Liver (tissue), 8 donors: ENCODE measurements at regions not wholly inside any gene's neighbourhood (a gene's known extent, or its start where the extent isn't known, plus 50 kb on each side); places are given as distances from the start of the nearest gene placed in this dataset.

Source experiments
- DNase-seq: peaks from one replicate; pipeline ENCODE4 v3.0.0-alpha.2; 2017; ENCODE audit warnings: low spot score
- H3K27ac ChIP-seq, 2 donors: one replicate each; pipeline ENCODE4 v1.7.0; 2013; ENCODE audit warnings: inconsistent platforms in 2 of 2, low read length in 2 of 2, control low read depth in 1 of 2, low read depth in 1 of 2, mild to moderate bottlenecking in 1 of 2
- H3K27me3 ChIP-seq, 4 donors: one replicate each; pipeline versions ENCODE4 v1.6.1 to v1.7.0; 2013; ENCODE audit warnings: low read length in 3 of 4, inconsistent platforms in 1 of 4, mild to moderate bottlenecking in 1 of 4, moderate library complexity in 1 of 4; ENCODE audit not compliant: control insufficient read depth in 4 of 4, insufficient read depth in 4 of 4
- H3K36me3 ChIP-seq, 4 donors: one replicate each; pipeline versions ENCODE4 v1.6.1 to v1.7.0; 2013; ENCODE audit warnings: low read length in 3 of 4, mild to moderate bottlenecking in 3 of 4, low read depth in 1 of 4, moderate library complexity in 1 of 4; ENCODE audit not compliant: control insufficient read depth in 4 of 4, insufficient read depth in 3 of 4
- H3K4me1 ChIP-seq, 4 donors: one replicate each; pipeline versions ENCODE4 v1.6.1 to v1.7.0; 2013; ENCODE audit warnings: low read length in 3 of 4, mild to moderate bottlenecking in 3 of 4, moderate library complexity in 1 of 4; ENCODE audit not compliant: control insufficient read depth in 4 of 4, insufficient read depth in 4 of 4
- H3K4me3 ChIP-seq, 3 donors: one replicate each; pipeline versions ENCODE4 v1.6.1 to v1.7.0; 2013; ENCODE audit warnings: low read length in 3 of 3, control low read depth in 1 of 3, low read depth in 1 of 3, mild to moderate bottlenecking in 1 of 3
- H3K9ac ChIP-seq, 2 donors: one replicate each; pipeline ENCODE4 v1.7.0; 2013; ENCODE audit warnings: low read length in 2 of 2, mild to moderate bottlenecking in 2 of 2, moderate library complexity in 2 of 2, control low read depth in 1 of 2, low read depth in 1 of 2
- H3K9me3 ChIP-seq, 4 donors: one replicate each; pipeline versions ENCODE4 v1.6.1 to v1.7.0; 2013; ENCODE audit warnings: low read length in 3 of 4; ENCODE audit not compliant: control insufficient read depth in 4 of 4
- ATF3 ChIP-seq: IDR thresholded peaks from 2 replicates; pipeline ENCODE4 v1.6.1; 2016; ENCODE audit warnings: antibody characterized with exemption
- EGR1 ChIP-seq, 2 donors: IDR thresholded peaks; 2 replicates each; pipeline ENCODE4 v1.6.1; 2016 to 2018; ENCODE audit warnings: antibody characterized with exemption in 2 of 2, low read depth in 2 of 2
- FOXA1 ChIP-seq: IDR thresholded peaks from 2 replicates; pipeline ENCODE4 v1.6.1; 2016; ENCODE audit warnings: antibody characterized with exemption
- FOXA2 ChIP-seq: IDR thresholded peaks from 2 replicates; pipeline ENCODE4 v1.6.1; 2016; ENCODE audit warnings: antibody characterized with exemption
- GABPA ChIP-seq, 2 donors: IDR thresholded peaks in 1 of 2; conservative IDR thresholded peaks in 1 of 2; 2 replicates each; pipeline ENCODE4 v1.6.1; 2016; ENCODE audit warnings: antibody characterized with exemption in 2 of 2, mild to moderate bottlenecking in 1 of 2, moderate library complexity in 1 of 2
- HNF4A ChIP-seq, 2 donors: conservative IDR thresholded peaks; 2 replicates each; pipeline ENCODE4 v1.6.1; 2016; ENCODE audit warnings: antibody characterized with exemption in 2 of 2, mild to moderate bottlenecking in 2 of 2
- HNF4G ChIP-seq: IDR thresholded peaks from 2 replicates; pipeline ENCODE4 v1.6.1; 2016; ENCODE audit warnings: antibody characterized with exemption
- JUND ChIP-seq, 2 donors: IDR thresholded peaks; 2 replicates each; pipeline ENCODE4 v1.6.1; 2016; ENCODE audit warnings: antibody characterized with exemption in 2 of 2
- NR2F2 ChIP-seq: IDR thresholded peaks from 2 replicates; pipeline ENCODE4 v1.6.1; 2016; ENCODE audit warnings: antibody characterized with exemption
- RAD21 ChIP-seq, 2 donors: IDR thresholded peaks; 2 replicates each; pipeline ENCODE4 v1.6.1; 2016; ENCODE audit warnings: antibody characterized with exemption in 2 of 2, mild to moderate bottlenecking in 2 of 2
- RXRA ChIP-seq, 2 donors: IDR thresholded peaks; 2 replicates each; pipeline ENCODE4 v1.6.1; 2017 to 2018; ENCODE audit warnings: antibody characterized with exemption in 2 of 2, mild to moderate bottlenecking in 1 of 2
- SP1 ChIP-seq: IDR thresholded peaks from 2 replicates; pipeline ENCODE4 v1.6.1; 2018; ENCODE audit warnings: antibody characterized with exemption, mild to moderate bottlenecking
- TAF1 ChIP-seq: conservative IDR thresholded peaks from 2 replicates; pipeline ENCODE4 v1.6.1; 2016; ENCODE audit warnings: antibody characterized with exemption, mild to moderate bottlenecking
- YY1 ChIP-seq: IDR thresholded peaks from 2 replicates; pipeline ENCODE4 v1.6.1; 2016; ENCODE audit warnings: antibody characterized with exemption, mild to moderate bottlenecking
- WGBS: extraction: QIAGEN DNeasy Blood & Tissue Kit; methylation state at CpG from one replicate; pipeline ENCODE4 v1.1.7; 2013; 5-methylcytosine and 5-hydroxymethylcytosine counted together
- TF ChIP-seq, protein P1 (sequence below): IDR thresholded peaks from 2 replicates; pipeline ENCODE4 v1.6.1; 2016; ENCODE audit warnings: antibody characterized with exemption
- TF ChIP-seq, protein P2 (sequence below): IDR thresholded peaks from 2 replicates; pipeline ENCODE4 v1.6.1; 2016; ENCODE audit warnings: antibody characterized with exemption, mild to moderate bottlenecking
- TF ChIP-seq, protein P3 (sequence below): IDR thresholded peaks from 2 replicates; pipeline ENCODE4 v1.6.1; 2016; ENCODE audit warnings: antibody characterized with exemption
- TF ChIP-seq, protein P4 (sequence below): fragments of 150-350 bp; IDR thresholded peaks from 2 replicates; pipeline ENCODE4 v1.5.1; 2017; ENCODE audit warnings: improper control_type of control experiment, low read depth, low read length; ENCODE audit not compliant: missing input control
- donor health status: healthy.
- donor health status: healthy.
- donor health status: healthy.
- donor health status: healthy.
- donor health status: healthy.

GRCh38 chr1:239833723-239834122 is 258.0 kb upstream of the FMN2 start:
- WGBS: 40% methylated on average over 2 of the region's 2 CpGs
- no peaks in the 10 kb centered on the region for H3K36me3 ChIP-seq
- H3K27ac ChIP-seq: no peak overlapping the region
- no peak overlapping the region for H3K9ac ChIP-seq
- H3K9me3 ChIP-seq: no peaks in the 10 kb centered on the region
- H3K4me1 ChIP-seq: no peaks in the 10 kb centered on the region
- no peak overlapping the region for H3K4me3 ChIP-seq
- peaks cover 0 to 2% (median 0%) of the 10 kb centered on the region in 4 donors for H3K27me3 ChIP-seq
- DNase-seq: no peak
- TF ChIP-seq RXRA (IDR thresholded peaks at IDR 0.05) (no peak), SP1 (no peak), FOXA2 (no peak), FOXA1 (no peak), YY1 (no peak), GABPA (IDR thresholded peaks at IDR 0.05 in 1 of 2, conservative IDR thresholded peaks at IDR 0.05 in 1 of 2) (no peak), JUND (IDR thresholded peaks at IDR 0.05) (no peak), ATF3 (no peak), EGR1 (IDR thresholded peaks at IDR 0.05; ENCODE audit: low read depth in 2 of 2) (no peak), NR2F2 (no peak), HNF4A (conservative IDR thresholded peaks at IDR 0.05) (no peak), HNF4G (no peak), TAF1 (no peak), RAD21 (IDR thresholded peaks at IDR 0.05) (no peak)
- TF ChIP-seq, protein P1, sequence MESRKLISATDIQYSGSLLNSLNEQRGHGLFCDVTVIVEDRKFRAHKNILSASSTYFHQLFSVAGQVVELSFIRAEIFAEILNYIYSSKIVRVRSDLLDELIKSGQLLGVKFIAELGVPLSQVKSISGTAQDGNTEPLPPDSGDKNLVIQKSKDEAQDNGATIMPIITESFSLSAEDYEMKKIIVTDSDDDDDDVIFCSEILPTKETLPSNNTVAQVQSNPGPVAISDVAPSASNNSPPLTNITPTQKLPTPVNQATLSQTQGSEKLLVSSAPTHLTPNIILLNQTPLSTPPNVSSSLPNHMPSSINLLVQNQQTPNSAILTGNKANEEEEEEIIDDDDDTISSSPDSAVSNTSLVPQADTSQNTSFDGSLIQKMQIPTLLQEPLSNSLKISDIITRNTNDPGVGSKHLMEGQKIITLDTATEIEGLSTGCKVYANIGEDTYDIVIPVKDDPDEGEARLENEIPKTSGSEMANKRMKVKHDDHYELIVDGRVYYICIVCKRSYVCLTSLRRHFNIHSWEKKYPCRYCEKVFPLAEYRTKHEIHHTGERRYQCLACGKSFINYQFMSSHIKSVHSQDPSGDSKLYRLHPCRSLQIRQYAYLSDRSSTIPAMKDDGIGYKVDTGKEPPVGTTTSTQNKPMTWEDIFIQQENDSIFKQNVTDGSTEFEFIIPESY: no peak
- TF ChIP-seq, protein P2, sequence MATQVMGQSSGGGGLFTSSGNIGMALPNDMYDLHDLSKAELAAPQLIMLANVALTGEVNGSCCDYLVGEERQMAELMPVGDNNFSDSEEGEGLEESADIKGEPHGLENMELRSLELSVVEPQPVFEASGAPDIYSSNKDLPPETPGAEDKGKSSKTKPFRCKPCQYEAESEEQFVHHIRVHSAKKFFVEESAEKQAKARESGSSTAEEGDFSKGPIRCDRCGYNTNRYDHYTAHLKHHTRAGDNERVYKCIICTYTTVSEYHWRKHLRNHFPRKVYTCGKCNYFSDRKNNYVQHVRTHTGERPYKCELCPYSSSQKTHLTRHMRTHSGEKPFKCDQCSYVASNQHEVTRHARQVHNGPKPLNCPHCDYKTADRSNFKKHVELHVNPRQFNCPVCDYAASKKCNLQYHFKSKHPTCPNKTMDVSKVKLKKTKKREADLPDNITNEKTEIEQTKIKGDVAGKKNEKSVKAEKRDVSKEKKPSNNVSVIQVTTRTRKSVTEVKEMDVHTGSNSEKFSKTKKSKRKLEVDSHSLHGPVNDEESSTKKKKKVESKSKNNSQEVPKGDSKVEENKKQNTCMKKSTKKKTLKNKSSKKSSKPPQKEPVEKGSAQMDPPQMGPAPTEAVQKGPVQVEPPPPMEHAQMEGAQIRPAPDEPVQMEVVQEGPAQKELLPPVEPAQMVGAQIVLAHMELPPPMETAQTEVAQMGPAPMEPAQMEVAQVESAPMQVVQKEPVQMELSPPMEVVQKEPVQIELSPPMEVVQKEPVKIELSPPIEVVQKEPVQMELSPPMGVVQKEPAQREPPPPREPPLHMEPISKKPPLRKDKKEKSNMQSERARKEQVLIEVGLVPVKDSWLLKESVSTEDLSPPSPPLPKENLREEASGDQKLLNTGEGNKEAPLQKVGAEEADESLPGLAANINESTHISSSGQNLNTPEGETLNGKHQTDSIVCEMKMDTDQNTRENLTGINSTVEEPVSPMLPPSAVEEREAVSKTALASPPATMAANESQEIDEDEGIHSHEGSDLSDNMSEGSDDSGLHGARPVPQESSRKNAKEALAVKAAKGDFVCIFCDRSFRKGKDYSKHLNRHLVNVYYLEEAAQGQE: no peak
- TF ChIP-seq, protein P3, sequence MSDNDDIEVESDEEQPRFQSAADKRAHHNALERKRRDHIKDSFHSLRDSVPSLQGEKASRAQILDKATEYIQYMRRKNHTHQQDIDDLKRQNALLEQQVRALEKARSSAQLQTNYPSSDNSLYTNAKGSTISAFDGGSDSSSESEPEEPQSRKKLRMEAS: no peak
- TF ChIP-seq, protein P4, sequence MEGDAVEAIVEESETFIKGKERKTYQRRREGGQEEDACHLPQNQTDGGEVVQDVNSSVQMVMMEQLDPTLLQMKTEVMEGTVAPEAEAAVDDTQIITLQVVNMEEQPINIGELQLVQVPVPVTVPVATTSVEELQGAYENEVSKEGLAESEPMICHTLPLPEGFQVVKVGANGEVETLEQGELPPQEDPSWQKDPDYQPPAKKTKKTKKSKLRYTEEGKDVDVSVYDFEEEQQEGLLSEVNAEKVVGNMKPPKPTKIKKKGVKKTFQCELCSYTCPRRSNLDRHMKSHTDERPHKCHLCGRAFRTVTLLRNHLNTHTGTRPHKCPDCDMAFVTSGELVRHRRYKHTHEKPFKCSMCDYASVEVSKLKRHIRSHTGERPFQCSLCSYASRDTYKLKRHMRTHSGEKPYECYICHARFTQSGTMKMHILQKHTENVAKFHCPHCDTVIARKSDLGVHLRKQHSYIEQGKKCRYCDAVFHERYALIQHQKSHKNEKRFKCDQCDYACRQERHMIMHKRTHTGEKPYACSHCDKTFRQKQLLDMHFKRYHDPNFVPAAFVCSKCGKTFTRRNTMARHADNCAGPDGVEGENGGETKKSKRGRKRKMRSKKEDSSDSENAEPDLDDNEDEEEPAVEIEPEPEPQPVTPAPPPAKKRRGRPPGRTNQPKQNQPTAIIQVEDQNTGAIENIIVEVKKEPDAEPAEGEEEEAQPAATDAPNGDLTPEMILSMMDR: no peak
